ENCODE measurements at regions not wholly inside any gene's neighbourhood (a gene's known extent, or its start where the extent isn't known, plus 50 kb on each side); places are given as distances from the start of the nearest gene placed in this dataset.

- ATAC-seq: no peak
- no peak overlapping the region for H3K4me3 ChIP-seq (replicated peaks in 1 of 2; ENCODE audit: low read depth in 1 of 2, low read length in 2 of 2)
- no peaks in the 10 kb centered on the region for H3K9me2 ChIP-seq (ENCODE audit: insufficient read depth)
- no peak overlapping the region for H3K27ac ChIP-seq (ENCODE audit: low read depth, low read length)
- H3K9me3 ChIP-seq (ENCODE audit: control insufficient read depth in 1 of 2, insufficient read depth in 1 of 2, low read depth in 1 of 2, low read length in 2 of 2): no peaks in the 10 kb centered on the region
- no peak for TF ChIP-seq EZH2 (IDR thresholded peaks at IDR 0.05)
- no peak for TF ChIP-seq RAD21 (IDR thresholded peaks at IDR 0.05; ENCODE audit: low read depth)
- TF ChIP-seq CBX3 (IDR thresholded peaks at IDR 0.05; ENCODE audit: low read depth): no peak
- no peak for TF ChIP-seq CEBPB (IDR thresholded peaks at IDR 0.05; ENCODE audit: low read depth)
- no peak for TF ChIP-seq EGR1 (IDR thresholded peaks at IDR 0.05; ENCODE audit: low read depth)
- TF ChIP-seq ZFX (IDR thresholded peaks at IDR 0.05): no peak
- no peak for TF ChIP-seq TCF7L2 (IDR thresholded peaks at IDR 0.05; ENCODE audit: borderline replicate concordance, extremely low read depth, insufficient read depth, insufficient read length)
- no peak for TF ChIP-seq SIN3A (IDR thresholded peaks at IDR 0.05; ENCODE audit: low read depth)
- TF ChIP-seq SRF (IDR thresholded peaks at IDR 0.05; ENCODE audit: low read depth): no peak
- no peak for TF ChIP-seq ELF1 (IDR thresholded peaks at IDR 0.05; ENCODE audit: borderline replicate concordance, low read depth)
- H3K79me2 ChIP-seq (ENCODE audit: insufficient read depth, low read length): no peaks in the 10 kb centered on the region
- intact Hi-C loops (cut with micrococcal nuclease): no loop called here
- no TSS peak for BruUV-seq (replicated peaks)
- no peaks in the 10 kb centered on the region for H4K20me1 ChIP-seq (ENCODE audit: insufficient read depth)
- no peaks in the 10 kb centered on the region for H3K36me3 ChIP-seq (ENCODE audit: control insufficient read depth in 1 of 2, insufficient read depth in 2 of 2, low read length in 2 of 2)
- H3K9ac ChIP-seq (ENCODE audit: low read length): no peak overlapping the region
- no peaks in the 10 kb centered on the region for H3K4me1 ChIP-seq (ENCODE audit: control insufficient read depth in 1 of 2, insufficient read depth in 2 of 2, low read length in 2 of 2)
- CTCF ChIA-PET: no interaction called here
- no peak for DNase-seq (ENCODE audit: low read depth, low spot score)
- 0 out of 2 replicates have a peak, but pooled peaks cover 16% of the 10 kb centered on the region for H3K27me3 ChIP-seq (ENCODE audit: insufficient read depth, low read length)
- POLR2A ChIA-PET: no interaction called here
- no peak overlapping the region for H2AFZ ChIP-seq (ENCODE audit: low read depth, low read length, poor library complexity, severe bottlenecking)
- RAD21 ChIA-PET (ENCODE audit: low non-redundant PET in 1 of 2, low total read pairs in 2 of 2, uncharacterized antibody in 2 of 2, unreplicated experiment in 2 of 2): no interaction called here
- no peak overlapping the region for H3K4me2 ChIP-seq (ENCODE audit: low read length)
These were observed 189.3 kb upstream of the C16orf82 start for GRCh38 chr16:26877421-26877820.

GRCh38 chr16:26885674-26886073, 181.1 kb upstream of the C16orf82 start:
- Histone ChIP-seq H4K20me1 (ENCODE audit: insufficient read depth) (no peaks in the 10 kb centered on the region), H2AFZ (ENCODE audit: low read depth, low read length, poor library complexity, severe bottlenecking) (no peak overlapping the region), H3K9me3 (ENCODE audit: control insufficient read depth in 1 of 2, insufficient read depth in 1 of 2, low read depth in 1 of 2, low read length in 2 of 2) (no peaks in the 10 kb centered on the region), H3K9me2 (ENCODE audit: insufficient read depth) (no peaks in the 10 kb centered on the region), H3K4me2 (ENCODE audit: low read length) (no peak overlapping the region), H3K27ac (ENCODE audit: low read depth, low read length) (no peak overlapping the region), H3K4me3 (replicated peaks in 1 of 2; ENCODE audit: low read depth in 1 of 2, low read length in 2 of 2) (no peak overlapping the region), H3K9ac (ENCODE audit: low read length) (no peak overlapping the region), H3K36me3 (ENCODE audit: control insufficient read depth in 1 of 2, insufficient read depth in 2 of 2, low read length in 2 of 2) (no peaks in the 10 kb centered on the region), H3K27me3 (ENCODE audit: insufficient read depth, low read length) (peaks cover 24% of the 10 kb centered on the region), H3K79me2 (ENCODE audit: insufficient read depth, low read length) (no peaks in the 10 kb centered on the region), H3K4me1 (ENCODE audit: control insufficient read depth in 1 of 2, insufficient read depth in 2 of 2, low read length in 2 of 2) (no peaks in the 10 kb centered on the region)
- RAD21 ChIA-PET (ENCODE audit: low non-redundant PET in 1 of 2, low total read pairs in 2 of 2, uncharacterized antibody in 2 of 2, unreplicated experiment in 2 of 2): no interaction called here
- POLR2A ChIA-PET: interaction anchor here (0.7 kb wide), 1 partner anchor 86 kb away, joined by 3 read pairs; no protein-coding TSS in a partner anchor
- no peak for DNase-seq (ENCODE audit: low read depth, low spot score)
- no peak for TF ChIP-seq ATF3 (IDR thresholded peaks at IDR 0.05)
- no peak for TF ChIP-seq TCF7L2 (IDR thresholded peaks at IDR 0.05; ENCODE audit: borderline replicate concordance, extremely low read depth, insufficient read depth, insufficient read length)
- TF ChIP-seq EZH2phosphoT487 (IDR thresholded peaks at IDR 0.05; ENCODE audit: borderline replicate concordance): no peak
- no peak for TF ChIP-seq POLR2A (IDR thresholded peaks at IDR 0.05; ENCODE audit: borderline replicate concordance, extremely low read depth, insufficient read depth, insufficient read length)
- no peak for TF ChIP-seq RAD21 (IDR thresholded peaks at IDR 0.05; ENCODE audit: low read depth)
- TF ChIP-seq ZFX (IDR thresholded peaks at IDR 0.05): no peak
- no peak for TF ChIP-seq CEBPB (IDR thresholded peaks at IDR 0.05; ENCODE audit: low read depth)
- TF ChIP-seq ELF1 (IDR thresholded peaks at IDR 0.05; ENCODE audit: borderline replicate concordance, low read depth): no peak
- no peak for TF ChIP-seq POLR2AphosphoS5 (IDR thresholded peaks at IDR 0.05; ENCODE audit: low read depth, low read length)
- no peak for TF ChIP-seq EGR1 (IDR thresholded peaks at IDR 0.05; ENCODE audit: low read depth)
- TF ChIP-seq ZNF274 (IDR thresholded peaks at IDR 0.05; ENCODE audit: low read depth, low read length): no peak
- TF ChIP-seq SRF (IDR thresholded peaks at IDR 0.05; ENCODE audit: low read depth): no peak
- no peak for TF ChIP-seq SIN3A (IDR thresholded peaks at IDR 0.05; ENCODE audit: low read depth)
- no TSS peak for BruUV-seq (replicated peaks)
- intact Hi-C loops (cut with micrococcal nuclease): no loop called here
- no peak for ATAC-seq
- CTCF ChIA-PET: no interaction called here
